ENCODE measurements at regions not wholly inside any gene's neighbourhood (a gene's known extent, or its start where the extent isn't known, plus 50 kb on each side); places are given as distances from the start of the nearest gene placed in this dataset.

DNA sequence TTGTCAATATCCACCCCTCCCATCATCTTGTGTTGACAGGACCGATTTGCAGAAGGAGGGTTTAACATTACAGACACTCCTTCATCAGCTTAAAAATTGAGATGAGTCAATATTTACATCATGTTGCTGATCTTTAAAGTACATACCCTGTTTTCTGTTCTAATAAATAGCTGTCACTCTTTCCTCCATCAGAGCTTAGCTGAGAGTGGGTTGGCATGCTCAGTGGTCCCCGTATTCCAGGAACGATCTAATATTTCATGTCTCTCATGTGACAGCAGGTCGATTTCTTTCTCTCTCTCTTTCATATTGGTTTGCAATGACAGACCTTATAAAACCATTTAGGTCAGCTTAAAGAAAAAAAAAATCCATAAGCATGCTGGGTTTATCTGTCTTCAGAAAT, 950.6 kb downstream of the GALC start:
- H3K4me3 ChIP-seq (ENCODE audit: low read depth in 1 of 2, low read length in 2 of 2), result no peak overlapping the region
- no peak overlapping the region for H3K4me2 ChIP-seq (ENCODE audit: insufficient read depth, low read length)
- H3K79me2 ChIP-seq (ENCODE audit: insufficient read depth, low read length), result no peaks in the 10 kb centered on the region
- H4K20me1 ChIP-seq (ENCODE audit: insufficient read depth, low read length), result no peaks in the 10 kb centered on the region
- H3K9ac ChIP-seq (ENCODE audit: low read depth, low read length), result no peak overlapping the region
- H3K4me1 ChIP-seq (ENCODE audit: insufficient read depth, low read length), result no peaks in the 10 kb centered on the region
- H3K9me3 ChIP-seq (ENCODE audit: insufficient read depth, low read length, severe bottlenecking), result no peaks in the 10 kb centered on the region
- TF ChIP-seq, protein P1, sequence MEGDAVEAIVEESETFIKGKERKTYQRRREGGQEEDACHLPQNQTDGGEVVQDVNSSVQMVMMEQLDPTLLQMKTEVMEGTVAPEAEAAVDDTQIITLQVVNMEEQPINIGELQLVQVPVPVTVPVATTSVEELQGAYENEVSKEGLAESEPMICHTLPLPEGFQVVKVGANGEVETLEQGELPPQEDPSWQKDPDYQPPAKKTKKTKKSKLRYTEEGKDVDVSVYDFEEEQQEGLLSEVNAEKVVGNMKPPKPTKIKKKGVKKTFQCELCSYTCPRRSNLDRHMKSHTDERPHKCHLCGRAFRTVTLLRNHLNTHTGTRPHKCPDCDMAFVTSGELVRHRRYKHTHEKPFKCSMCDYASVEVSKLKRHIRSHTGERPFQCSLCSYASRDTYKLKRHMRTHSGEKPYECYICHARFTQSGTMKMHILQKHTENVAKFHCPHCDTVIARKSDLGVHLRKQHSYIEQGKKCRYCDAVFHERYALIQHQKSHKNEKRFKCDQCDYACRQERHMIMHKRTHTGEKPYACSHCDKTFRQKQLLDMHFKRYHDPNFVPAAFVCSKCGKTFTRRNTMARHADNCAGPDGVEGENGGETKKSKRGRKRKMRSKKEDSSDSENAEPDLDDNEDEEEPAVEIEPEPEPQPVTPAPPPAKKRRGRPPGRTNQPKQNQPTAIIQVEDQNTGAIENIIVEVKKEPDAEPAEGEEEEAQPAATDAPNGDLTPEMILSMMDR (IDR thresholded peaks at IDR 0.05; ENCODE audit: borderline replicate concordance, extremely low read depth, low read length, poor library complexity, severe bottlenecking), result no peak
- no peak for TF ChIP-seq EZH2 (IDR thresholded peaks at IDR 0.05; ENCODE audit: borderline replicate concordance, low read depth, low read length, severe bottlenecking)
- DNase-seq, result no peak
- H3K27me3 ChIP-seq (ENCODE audit: insufficient read depth, low read length, poor library complexity), result no peaks in the 10 kb centered on the region
- H3K27ac ChIP-seq (ENCODE audit: low read length), result no peak overlapping the region
- no peaks in the 10 kb centered on the region for H3K36me3 ChIP-seq (ENCODE audit: insufficient read depth, low read length)
- ATAC-seq (ENCODE audit: insufficient read depth, low read depth), result no peak
- no peak overlapping the region for H2AFZ ChIP-seq (ENCODE audit: low read depth, low read length)

DNA sequence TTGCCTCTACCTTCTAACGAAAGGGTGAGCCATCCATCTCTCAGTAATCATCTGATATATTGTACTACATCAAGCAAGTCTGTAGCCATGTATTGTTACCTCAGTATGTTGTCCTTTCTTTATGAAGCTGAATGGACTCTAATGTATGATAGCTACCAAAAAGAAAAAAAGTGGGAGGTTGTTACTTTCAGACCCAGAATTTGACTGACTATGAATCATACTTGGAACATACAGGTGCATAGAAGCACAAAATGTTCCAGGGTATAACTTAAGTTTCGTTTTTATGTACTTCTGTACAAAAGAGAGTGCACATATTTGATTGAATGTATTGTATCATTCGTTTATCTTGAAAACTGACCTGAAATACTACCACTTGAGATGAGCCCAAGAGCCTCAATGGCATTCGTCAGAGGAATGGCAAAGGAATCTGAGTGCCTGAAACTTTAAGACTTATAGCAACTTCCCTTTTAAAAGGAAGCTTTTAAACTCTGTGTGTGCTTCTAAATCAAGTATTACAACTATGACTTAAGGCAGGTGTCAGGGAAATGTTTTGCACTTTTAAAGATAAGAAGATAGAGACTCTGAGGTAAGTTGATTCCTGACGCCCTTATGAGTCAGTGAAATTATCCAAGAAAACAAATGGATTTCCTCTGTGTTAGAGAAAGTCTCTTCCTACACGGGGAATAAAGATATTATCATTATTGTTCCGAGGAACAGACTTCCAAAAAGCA, 951.5 kb downstream of the GALC start:
- TF ChIP-seq, protein P1 (IDR thresholded peaks at IDR 0.05; ENCODE audit: borderline replicate concordance, extremely low read depth, low read length, poor library complexity, severe bottlenecking), result no peak
- TF ChIP-seq EZH2 (IDR thresholded peaks at IDR 0.05; ENCODE audit: borderline replicate concordance, low read depth, low read length, severe bottlenecking), result no peak
- no peaks in the 10 kb centered on the region for H3K4me1 ChIP-seq (ENCODE audit: insufficient read depth, low read length)
- DNase-seq, result no peak
- H3K9me3 ChIP-seq (ENCODE audit: insufficient read depth, low read length, severe bottlenecking), result no peaks in the 10 kb centered on the region
- no peak overlapping the region for H3K4me2 ChIP-seq (ENCODE audit: insufficient read depth, low read length)
- H3K79me2 ChIP-seq (ENCODE audit: insufficient read depth, low read length), result no peaks in the 10 kb centered on the region
- H3K9ac ChIP-seq (ENCODE audit: low read depth, low read length), result no peak overlapping the region
- no peak for ATAC-seq (ENCODE audit: insufficient read depth, low read depth)
- H3K27me3 ChIP-seq (ENCODE audit: insufficient read depth, low read length, poor library complexity), result no peaks in the 10 kb centered on the region
- H3K27ac ChIP-seq (ENCODE audit: low read length), result no peak overlapping the region
- no peaks in the 10 kb centered on the region for H3K36me3 ChIP-seq (ENCODE audit: insufficient read depth, low read length)
- H4K20me1 ChIP-seq (ENCODE audit: insufficient read depth, low read length), result no peaks in the 10 kb centered on the region
- H2AFZ ChIP-seq (ENCODE audit: low read depth, low read length), result no peak overlapping the region
- H3K4me3 ChIP-seq (ENCODE audit: low read depth in 1 of 2, low read length in 2 of 2), result no peak overlapping the region

- no peaks in the 10 kb centered on the region for H3K4me1 ChIP-seq (ENCODE audit: insufficient read depth, low read length)
- no peak overlapping the region for H2AFZ ChIP-seq (ENCODE audit: low read depth, low read length)
- ATAC-seq (ENCODE audit: insufficient read depth, low read depth), result no peak
- H3K27ac ChIP-seq (ENCODE audit: low read length), result no peak overlapping the region
- H3K9ac ChIP-seq (ENCODE audit: low read depth, low read length), result no peak overlapping the region
- no peaks in the 10 kb centered on the region for H3K36me3 ChIP-seq (ENCODE audit: insufficient read depth, low read length)
- no peaks in the 10 kb centered on the region for H3K9me3 ChIP-seq (ENCODE audit: insufficient read depth, low read length, severe bottlenecking)
- H3K4me2 ChIP-seq (ENCODE audit: insufficient read depth, low read length), result no peak overlapping the region
- H4K20me1 ChIP-seq (ENCODE audit: insufficient read depth, low read length), result no peaks in the 10 kb centered on the region
- H3K27me3 ChIP-seq (ENCODE audit: insufficient read depth, low read length, poor library complexity), result no peaks in the 10 kb centered on the region
- no peak for TF ChIP-seq EZH2 (IDR thresholded peaks at IDR 0.05; ENCODE audit: borderline replicate concordance, low read depth, low read length, severe bottlenecking)
- TF ChIP-seq, protein P1 (IDR thresholded peaks at IDR 0.05; ENCODE audit: borderline replicate concordance, extremely low read depth, low read length, poor library complexity, severe bottlenecking), result no peak
- H3K4me3 ChIP-seq (ENCODE audit: low read depth in 1 of 2, low read length in 2 of 2), result no peak overlapping the region
- DNase-seq, result no peak
- no peaks in the 10 kb centered on the region for H3K79me2 ChIP-seq (ENCODE audit: insufficient read depth, low read length)
Measured at GRCh38 chr14:87034680-87035079, 958.3 kb downstream of the GALC start.
